Upper lobe of left lung (tissue), 4 donors: ENCODE measurements at regions not wholly inside any gene's neighbourhood (a gene's known extent, or its start where the extent isn't known, plus 50 kb on each side); places are given as distances from the start of the nearest gene placed in this dataset.

Source experiments
- EP300 ChIP-seq, 4 donors: sonication (generic); formaldehyde crosslinking; IDR thresholded peaks; one replicate each; pipeline ENCODE4 v1.5.1; 2017; ENCODE audit warnings: antibody characterized with exemption in 4 of 4, control low read depth in 2 of 4
- POLR2AphosphoS5 ChIP-seq, 2 donors: sonication (generic); formaldehyde crosslinking; IDR thresholded peaks; one replicate each; pipeline ENCODE4 v1.5.1; 2017; ENCODE audit warnings: antibody characterized with exemption in 2 of 2
- TF ChIP-seq, protein P1 (sequence below), 6 experiments: fragments of 450-650 bp in 4 of 6; fragments of 200-600 bp in 2 of 6; sonication (generic) in 2 of 6; IDR thresholded peaks; one replicate each; pipeline ENCODE4 v1.5.1; 2016 to 2019; ENCODE audit warnings: antibody characterized with exemption in 6 of 6

DNA sequence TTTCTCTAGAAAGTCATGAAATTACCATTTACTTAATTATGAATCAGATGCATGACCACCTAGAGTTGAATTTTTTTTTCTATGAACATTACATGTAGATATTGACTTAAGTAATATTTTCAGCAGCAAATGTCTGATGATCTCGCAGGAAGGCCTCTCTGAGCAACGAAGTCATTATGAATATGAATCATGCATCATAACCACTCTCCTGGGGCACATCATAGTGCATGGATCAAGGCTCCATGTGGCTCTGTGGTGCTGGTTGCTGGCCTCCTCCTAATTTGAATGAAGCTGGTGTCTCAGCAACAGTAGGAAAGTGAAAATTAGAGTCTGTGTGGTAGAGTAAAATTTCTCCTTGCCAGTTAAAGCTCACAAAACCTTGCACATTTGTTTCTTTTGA lies 121.4 kb upstream of the INHBA start:
- TF ChIP-seq, protein P1, sequence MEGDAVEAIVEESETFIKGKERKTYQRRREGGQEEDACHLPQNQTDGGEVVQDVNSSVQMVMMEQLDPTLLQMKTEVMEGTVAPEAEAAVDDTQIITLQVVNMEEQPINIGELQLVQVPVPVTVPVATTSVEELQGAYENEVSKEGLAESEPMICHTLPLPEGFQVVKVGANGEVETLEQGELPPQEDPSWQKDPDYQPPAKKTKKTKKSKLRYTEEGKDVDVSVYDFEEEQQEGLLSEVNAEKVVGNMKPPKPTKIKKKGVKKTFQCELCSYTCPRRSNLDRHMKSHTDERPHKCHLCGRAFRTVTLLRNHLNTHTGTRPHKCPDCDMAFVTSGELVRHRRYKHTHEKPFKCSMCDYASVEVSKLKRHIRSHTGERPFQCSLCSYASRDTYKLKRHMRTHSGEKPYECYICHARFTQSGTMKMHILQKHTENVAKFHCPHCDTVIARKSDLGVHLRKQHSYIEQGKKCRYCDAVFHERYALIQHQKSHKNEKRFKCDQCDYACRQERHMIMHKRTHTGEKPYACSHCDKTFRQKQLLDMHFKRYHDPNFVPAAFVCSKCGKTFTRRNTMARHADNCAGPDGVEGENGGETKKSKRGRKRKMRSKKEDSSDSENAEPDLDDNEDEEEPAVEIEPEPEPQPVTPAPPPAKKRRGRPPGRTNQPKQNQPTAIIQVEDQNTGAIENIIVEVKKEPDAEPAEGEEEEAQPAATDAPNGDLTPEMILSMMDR (IDR thresholded peaks at IDR 0.05), result no peak
- TF ChIP-seq POLR2AphosphoS5 (IDR thresholded peaks at IDR 0.05) (no peak), EP300 (IDR thresholded peaks at IDR 0.05) (no peak)
